ENCODE measurements at regions not wholly inside any gene's neighbourhood (a gene's known extent, or its start where the extent isn't known, plus 50 kb on each side); places are given as distances from the start of the nearest gene placed in this dataset.
"Not testable (repeated sequence)": the region's sequence is repeated elsewhere in the genome, so short reads cannot be mapped to it uniquely, and the experiment has no call there.

GRCh38 chr6:25157842-25158241 lies 121.3 kb upstream of the CARMIL1 start:
- DNase-seq (no peak), ATAC-seq (no peak)
- WGBS, 3 donors, result 93 to 96% (median 93%) methylated on average over 5 of the region's 5 CpGs
- no peak for TF ChIP-seq CTCF (IDR thresholded peaks at IDR 0.05)
- Histone ChIP-seq H3K27me3 (ENCODE audit: insufficient read depth in 3 of 3, low read length in 2 of 3) (no peaks in the 10 kb centered on the region), H3K27ac (no peak overlapping the region), H3K4me1 (no peaks in the 10 kb centered on the region), H3K4me3 (no peak overlapping the region), H3K9me3 (peaks cover 8% of the 10 kb centered on the region), H3K36me3 (ENCODE audit: insufficient read depth in 1 of 2, low read depth in 1 of 2) (no peaks in the 10 kb centered on the region)
- intact Hi-C loops (cut with DNase I), result no loop called here

- H3K36me3 ChIP-seq (ENCODE audit: insufficient read depth in 1 of 2, low read depth in 1 of 2); intact Hi-C loops (cut with DNase I); H3K27me3 ChIP-seq (ENCODE audit: insufficient read depth in 3 of 3, low read length in 2 of 3); H3K4me3 ChIP-seq; H3K9me3 ChIP-seq; ATAC-seq; H3K27ac ChIP-seq; H3K4me1 ChIP-seq; DNase-seq: not testable (repeated sequence)
Measured at GRCh38 chr6:25160134-25160533, 119.0 kb upstream of the CARMIL1 start.

- ATAC-seq (no peak), DNase-seq (no peak)
- WGBS, 3 donors, result 90 to 94% (median 93%) methylated on average over 7 of the region's 7 CpGs
- no peak overlapping the region for H3K27ac ChIP-seq
- TF ChIP-seq CTCF (IDR thresholded peaks at IDR 0.05), result no peak
- no peak overlapping the region for H3K4me3 ChIP-seq
- no peaks in the 10 kb centered on the region for H3K9me3 ChIP-seq
- no peaks in the 10 kb centered on the region for H3K4me1 ChIP-seq
- intact Hi-C loops (cut with DNase I), result no loop called here
- H3K36me3 ChIP-seq (ENCODE audit: insufficient read depth in 1 of 2, low read depth in 1 of 2), result no peaks in the 10 kb centered on the region
- no peaks in the 10 kb centered on the region for H3K27me3 ChIP-seq (ENCODE audit: insufficient read depth in 3 of 3, low read length in 2 of 3)
Measured at GRCh38 chr6:25165177-25165576, 114.0 kb upstream of the CARMIL1 start.

- H3K4me1 ChIP-seq, result no peaks in the 10 kb centered on the region
- intact Hi-C loops (cut with DNase I), result no loop called here
- H3K27me3 ChIP-seq (ENCODE audit: insufficient read depth in 3 of 3, low read length in 2 of 3), result no peaks in the 10 kb centered on the region
- 74 to 100% (median 93%) methylated on average over 1 of the region's 1 CpG for WGBS, 3 donors
- DNase-seq, result no peak
- no peaks in the 10 kb centered on the region for H3K36me3 ChIP-seq (ENCODE audit: insufficient read depth in 1 of 2, low read depth in 1 of 2)
- no peak for TF ChIP-seq CTCF (IDR thresholded peaks at IDR 0.05)
- H3K4me3 ChIP-seq, result no peak overlapping the region
- no peak overlapping the region for H3K27ac ChIP-seq
- no peaks in the 10 kb centered on the region for H3K9me3 ChIP-seq
- no peak for ATAC-seq
Measured at GRCh38 chr6:25165800-25166199, 113.4 kb upstream of the CARMIL1 start.

GRCh38 chr6:25166955-25167748 lies 112.0 kb upstream of the CARMIL1 start:
- no peak overlapping the region for H3K4me3 ChIP-seq
- intact Hi-C loops (cut with DNase I), result no loop called here
- DNase-seq (no peak), ATAC-seq (no peak)
- H3K4me1 ChIP-seq, result no peaks in the 10 kb centered on the region
- no peaks in the 10 kb centered on the region for H3K36me3 ChIP-seq (ENCODE audit: insufficient read depth in 1 of 2, low read depth in 1 of 2)
- no peaks in the 10 kb centered on the region for H3K9me3 ChIP-seq
- no peak overlapping the region for H3K27ac ChIP-seq
- whole genome bisulfite sequencing, 3 donors, result 60 to 72% (median 71%) methylated on average over 6 of the region's 6 CpGs
- TF ChIP-seq CTCF (IDR thresholded peaks at IDR 0.05), result no peak
- H3K27me3 ChIP-seq (ENCODE audit: insufficient read depth in 3 of 3, low read length in 2 of 3), result no peaks in the 10 kb centered on the region
